ENCODE measurements at regions not wholly inside any gene's neighbourhood (a gene's known extent, or its start where the extent isn't known, plus 50 kb on each side); places are given as distances from the start of the nearest gene placed in this dataset.

DNA sequence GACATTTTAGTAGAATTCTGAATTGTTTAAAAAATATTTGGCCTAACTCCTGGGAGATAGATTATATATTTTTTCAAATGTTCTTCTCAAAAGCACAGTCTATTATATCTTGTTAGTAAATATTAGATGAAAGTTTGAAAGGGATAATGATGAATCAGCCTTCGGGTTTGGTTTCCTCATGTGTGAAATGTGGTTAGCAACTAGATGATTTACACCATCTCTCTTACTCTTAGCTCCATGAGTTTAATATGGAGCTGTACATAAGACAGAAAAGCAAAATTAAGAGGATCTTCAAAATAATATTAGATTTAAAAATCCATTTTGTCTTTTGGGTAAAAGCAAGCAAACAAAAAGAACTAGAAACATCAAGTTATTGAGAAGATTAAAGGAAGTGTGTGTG is 120.8 kb upstream of the SFRP2 start:
- H3K27me3 ChIP-seq (ENCODE audit: control insufficient read depth, insufficient read depth, low read length) = no peaks in the 10 kb centered on the region
- no peak for DNase-seq (ENCODE audit: low read depth)
- H3K4me3 ChIP-seq (ENCODE audit: low read depth, low read length) = no peak overlapping the region
- FAIRE-seq = no peak
- TF ChIP-seq, protein P1, sequence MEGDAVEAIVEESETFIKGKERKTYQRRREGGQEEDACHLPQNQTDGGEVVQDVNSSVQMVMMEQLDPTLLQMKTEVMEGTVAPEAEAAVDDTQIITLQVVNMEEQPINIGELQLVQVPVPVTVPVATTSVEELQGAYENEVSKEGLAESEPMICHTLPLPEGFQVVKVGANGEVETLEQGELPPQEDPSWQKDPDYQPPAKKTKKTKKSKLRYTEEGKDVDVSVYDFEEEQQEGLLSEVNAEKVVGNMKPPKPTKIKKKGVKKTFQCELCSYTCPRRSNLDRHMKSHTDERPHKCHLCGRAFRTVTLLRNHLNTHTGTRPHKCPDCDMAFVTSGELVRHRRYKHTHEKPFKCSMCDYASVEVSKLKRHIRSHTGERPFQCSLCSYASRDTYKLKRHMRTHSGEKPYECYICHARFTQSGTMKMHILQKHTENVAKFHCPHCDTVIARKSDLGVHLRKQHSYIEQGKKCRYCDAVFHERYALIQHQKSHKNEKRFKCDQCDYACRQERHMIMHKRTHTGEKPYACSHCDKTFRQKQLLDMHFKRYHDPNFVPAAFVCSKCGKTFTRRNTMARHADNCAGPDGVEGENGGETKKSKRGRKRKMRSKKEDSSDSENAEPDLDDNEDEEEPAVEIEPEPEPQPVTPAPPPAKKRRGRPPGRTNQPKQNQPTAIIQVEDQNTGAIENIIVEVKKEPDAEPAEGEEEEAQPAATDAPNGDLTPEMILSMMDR (IDR thresholded peaks at IDR 0.05; ENCODE audit: insufficient read depth, low read length, severe bottlenecking) = no peak
- H3K36me3 ChIP-seq (ENCODE audit: control insufficient read depth, insufficient read depth, low read length) = no peaks in the 10 kb centered on the region

DNA sequence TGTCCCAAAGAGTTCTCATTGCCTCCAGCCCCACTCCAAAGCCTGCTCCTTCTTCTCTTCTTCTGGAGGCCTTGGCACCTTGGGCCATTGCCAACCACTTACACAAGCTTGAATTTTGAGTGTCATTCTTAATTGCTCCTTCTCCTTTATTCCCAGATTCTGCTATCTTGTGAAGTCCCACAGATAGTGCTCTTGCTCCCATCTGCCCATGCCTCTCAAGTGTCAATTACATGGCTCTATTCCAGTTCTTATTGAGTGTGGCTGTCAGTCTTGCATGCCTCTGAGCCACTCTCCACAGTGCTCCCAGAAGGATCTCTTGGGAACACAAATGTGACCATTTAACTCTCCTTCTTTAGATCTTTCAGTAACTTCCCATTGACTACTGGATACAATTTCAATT is 117.3 kb upstream of the SFRP2 start:
- no peak for FAIRE-seq
- TF ChIP-seq, protein P1 (IDR thresholded peaks at IDR 0.05; ENCODE audit: insufficient read depth, low read length, severe bottlenecking) = no peak
- no peak overlapping the region for H3K4me3 ChIP-seq (ENCODE audit: low read depth, low read length)
- no peak for DNase-seq (ENCODE audit: low read depth)
- no peaks in the 10 kb centered on the region for H3K27me3 ChIP-seq (ENCODE audit: control insufficient read depth, insufficient read depth, low read length)
- H3K36me3 ChIP-seq (ENCODE audit: control insufficient read depth, insufficient read depth, low read length) = no peaks in the 10 kb centered on the region

DNA sequence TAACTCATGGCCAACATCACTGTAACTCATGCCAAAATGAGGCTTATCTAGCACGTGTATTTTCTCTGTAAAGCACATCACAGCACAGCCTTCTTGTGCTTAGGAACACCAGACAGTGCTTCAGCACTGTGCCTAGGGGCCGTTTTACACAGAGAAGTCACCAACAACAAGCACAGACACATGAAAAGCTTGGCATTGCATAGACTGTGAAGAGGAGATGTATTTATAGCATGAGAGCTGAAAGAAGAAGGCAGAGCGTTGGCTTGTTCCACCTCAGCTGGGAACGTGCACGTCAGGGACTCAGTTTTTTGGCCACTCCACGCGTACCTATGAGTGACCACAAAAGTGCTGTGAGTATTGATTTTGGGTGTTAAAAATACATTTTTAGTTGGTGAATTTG is 116.3 kb upstream of the SFRP2 start:
- FAIRE-seq (no peak), DNase-seq (ENCODE audit: low read depth) (no peak)
- Histone ChIP-seq H3K36me3 (ENCODE audit: control insufficient read depth, insufficient read depth, low read length) (no peaks in the 10 kb centered on the region), H3K27me3 (ENCODE audit: control insufficient read depth, insufficient read depth, low read length) (no peaks in the 10 kb centered on the region), H3K4me3 (ENCODE audit: low read depth, low read length) (no peak overlapping the region)
- TF ChIP-seq, protein P1 (IDR thresholded peaks at IDR 0.05; ENCODE audit: insufficient read depth, low read length, severe bottlenecking) = no peak

DNA sequence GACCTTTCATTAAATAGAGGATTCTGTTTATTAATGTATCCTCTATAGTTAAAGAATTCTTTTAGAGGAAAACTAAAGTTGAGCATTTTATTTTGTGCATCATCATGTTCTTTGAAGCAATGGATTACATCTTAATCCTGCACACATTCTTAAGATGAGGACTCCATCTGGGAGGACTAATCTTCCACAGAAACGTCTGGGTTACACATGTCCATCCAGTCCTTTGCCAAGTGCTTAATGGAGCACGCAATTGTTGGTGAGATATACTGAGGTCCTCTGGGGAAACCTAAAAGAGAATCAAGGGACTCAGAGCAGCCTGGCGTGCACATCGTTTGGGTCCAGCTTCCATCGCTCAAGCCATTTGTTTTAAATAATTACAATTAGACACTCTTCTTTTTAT is 115.1 kb upstream of the SFRP2 start:
- Histone ChIP-seq H3K27me3 (ENCODE audit: control insufficient read depth, insufficient read depth, low read length) (no peaks in the 10 kb centered on the region), H3K4me3 (ENCODE audit: low read depth, low read length) (no peak overlapping the region), H3K36me3 (ENCODE audit: control insufficient read depth, insufficient read depth, low read length) (no peaks in the 10 kb centered on the region)
- TF ChIP-seq, protein P1 (IDR thresholded peaks at IDR 0.05; ENCODE audit: insufficient read depth, low read length, severe bottlenecking) = no peak
- FAIRE-seq = no peak
- DNase-seq (ENCODE audit: low read depth) = no peak

DNA sequence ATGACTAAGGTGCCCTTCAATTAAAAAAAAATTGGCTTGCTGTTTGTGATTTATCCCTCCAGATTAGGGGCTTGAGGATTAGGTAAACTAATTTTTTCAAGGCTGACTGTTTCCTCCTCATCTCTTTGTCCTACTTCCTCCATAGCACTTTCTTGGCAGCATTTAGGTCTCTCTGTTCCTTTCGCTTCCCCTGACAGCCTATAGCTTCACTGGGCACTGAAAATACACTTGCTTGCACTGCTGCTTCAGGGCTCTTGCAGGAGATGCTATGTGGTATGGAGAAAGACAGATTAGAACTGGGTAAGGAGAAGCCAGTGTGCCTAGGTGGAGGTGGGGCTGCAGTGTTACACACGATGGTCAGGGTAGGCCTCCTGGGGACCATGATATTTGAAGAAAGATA is 112.3 kb upstream of the SFRP2 start:
- TF ChIP-seq, protein P1 (IDR thresholded peaks at IDR 0.05; ENCODE audit: insufficient read depth, low read length, severe bottlenecking) = no peak

DNA sequence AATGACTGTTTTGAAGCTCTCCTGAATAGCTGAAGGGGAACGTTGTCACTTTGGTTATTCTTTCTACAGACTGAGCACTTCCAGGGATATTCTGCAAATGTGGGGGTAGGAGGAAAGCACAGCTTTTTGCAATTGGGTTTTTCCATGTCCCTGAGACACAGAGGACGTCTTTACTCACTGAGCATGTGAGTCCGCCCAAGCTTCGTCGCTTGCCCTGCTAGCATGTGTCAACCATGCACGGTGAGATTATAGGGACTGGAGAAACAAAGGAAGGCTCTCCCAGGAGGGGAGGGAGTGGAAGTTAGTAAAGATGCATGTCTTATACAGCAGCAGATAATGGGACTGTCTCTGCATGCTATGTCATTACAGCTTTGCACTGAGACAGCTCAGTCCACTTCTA is 111.5 kb upstream of the SFRP2 start:
- Histone ChIP-seq H3K27me3 (ENCODE audit: control insufficient read depth, insufficient read depth, low read length) (no peaks in the 10 kb centered on the region), H3K36me3 (ENCODE audit: control insufficient read depth, insufficient read depth, low read length) (no peaks in the 10 kb centered on the region), H3K4me3 (ENCODE audit: low read depth, low read length) (no peak overlapping the region)
- FAIRE-seq (no peak), DNase-seq (ENCODE audit: low read depth) (no peak)
- TF ChIP-seq, protein P1 (IDR thresholded peaks at IDR 0.05; ENCODE audit: insufficient read depth, low read length, severe bottlenecking) = no peak

More for the DNA sequence above, 112.3 kb upstream of the SFRP2 start:
- H3K27me3 ChIP-seq (ENCODE audit: control insufficient read depth, insufficient read depth, low read length) = no peaks in the 10 kb centered on the region
- H3K4me3 ChIP-seq (ENCODE audit: low read depth, low read length) = no peak overlapping the region
- H3K36me3 ChIP-seq (ENCODE audit: control insufficient read depth, insufficient read depth, low read length) = no peaks in the 10 kb centered on the region
- no peak for FAIRE-seq
- no peak for DNase-seq (ENCODE audit: low read depth)
